Kidney (tissue), 13 donors: ENCODE measurements at regions not wholly inside any gene's neighbourhood (a gene's known extent, or its start where the extent isn't known, plus 50 kb on each side); places are given as distances from the start of the nearest gene placed in this dataset.

Experiments
- DNase-seq, 5 donors: peaks; one replicate each; pipeline ENCODE4 v3.0.0-alpha.2; 2013 to 2020
- FAIRE-seq: peaks from 2 replicates; lab custom pipeline; 2012; peaks lifted over from hg19 to GRCh38; lab: Jason Lieb, UNC
- H3K27ac ChIP-seq, 2 donors: one replicate each; pipeline ENCODE4 v1.7.0; 2013; ENCODE audit warnings: low read depth in 2 of 2, low read length in 2 of 2, inconsistent platforms in 1 of 2
- H3K27me3 ChIP-seq: one replicate; pipeline ENCODE4 v1.7.1; 2013; ENCODE audit warnings: low read length, inconsistent platforms; ENCODE audit not compliant: control insufficient read depth, insufficient read depth
- H3K36me3 ChIP-seq, 3 donors: one replicate each; pipeline versions ENCODE4 v1.7.0 to v1.7.1; 2013; ENCODE audit warnings: low read length in 3 of 3, control low read depth in 1 of 3, inconsistent platforms in 1 of 3; ENCODE audit not compliant: insufficient read depth in 3 of 3, control insufficient read depth in 2 of 3
- H3K4me1 ChIP-seq, 3 donors: one replicate each; pipeline versions ENCODE4 v1.7.0 to v1.7.1; 2013; ENCODE audit warnings: low read length in 3 of 3, inconsistent platforms in 1 of 3, low read depth in 1 of 3; ENCODE audit not compliant: control insufficient read depth in 2 of 3, insufficient read depth in 2 of 3
- H3K4me3 ChIP-seq, 3 donors: one replicate each; pipeline versions ENCODE4 v1.7.0 to v1.8.1; 2013; ENCODE audit warnings: low read length in 3 of 3, control low read depth in 1 of 3, inconsistent platforms in 1 of 3
- H3K9ac ChIP-seq, 3 donors: one replicate each; pipeline versions ENCODE4 v1.7.0 to v1.7.1; 2013; ENCODE audit warnings: low read length in 3 of 3, control low read depth in 1 of 3, inconsistent platforms in 1 of 3
- H3K9me3 ChIP-seq, 3 donors: one replicate each; pipeline versions ENCODE4 v1.7.0 to v1.7.1; 2013; ENCODE audit warnings: low read length in 3 of 3, control low read depth in 1 of 3, inconsistent platforms in 1 of 3; ENCODE audit not compliant: control insufficient read depth in 2 of 3, insufficient read depth in 1 of 3
- CTCF ChIP-seq: IDR thresholded peaks from 3 replicates; pipeline ENCODE4 v1.5.1; 2012; ENCODE audit warnings: mild to moderate bottlenecking, moderate library complexity, borderline replicate concordance; ENCODE audit not compliant: insufficient read depth; ENCODE audit errors: extremely low read depth
- intact Hi-C: fragments of 100-400 bp; cut with DNase I; formaldehyde crosslinking; loops from one replicate; pipeline ENCODE4 v1.11.1; 2022
- donor health status: control.
- donor health status: control.
- donor health status: control.
- donor health status: control.
- donor health status: control.
- donor health status: DM: yes; HTN: yes; CAD: no.
- donor health status: Normal renal cell carcinoma (clear cell type).

DNA sequence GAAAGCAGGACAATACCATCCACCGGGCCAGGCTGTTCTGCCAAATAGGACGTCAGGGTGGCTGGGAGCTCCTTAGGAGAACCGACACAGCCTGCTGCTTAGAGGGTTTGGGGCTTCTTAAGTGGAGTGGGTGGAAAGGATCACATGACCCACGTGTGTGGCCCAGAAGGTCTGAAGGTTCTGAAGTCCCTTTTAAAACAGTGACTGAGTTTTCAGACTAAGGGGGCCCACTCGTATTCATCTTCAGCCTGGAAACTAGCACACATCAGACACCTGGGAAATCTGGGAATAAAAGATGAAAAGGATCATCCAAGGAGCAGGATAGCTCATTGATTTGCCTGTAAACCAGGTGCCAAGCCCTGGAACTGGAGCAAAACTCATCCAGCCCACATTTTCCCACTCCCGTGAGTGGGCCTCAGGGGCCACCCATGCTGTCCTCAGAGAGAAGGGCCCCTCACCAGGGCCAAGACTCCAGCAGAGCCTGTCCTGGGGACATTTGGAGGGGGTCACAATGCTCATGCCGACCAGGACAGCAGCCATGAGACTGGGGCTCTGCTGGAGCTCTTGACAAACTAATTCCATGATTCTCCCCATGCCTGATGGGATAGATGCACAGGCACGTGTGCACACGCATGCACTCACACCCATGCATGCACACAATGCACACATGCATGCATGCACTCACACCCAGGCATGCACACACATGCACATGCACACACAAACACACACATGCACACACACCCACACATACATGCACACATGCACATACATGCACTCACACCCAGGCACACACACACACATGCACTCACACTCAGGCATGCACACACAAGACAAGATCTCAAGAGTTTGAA, 168.8 kb upstream of the PPP2R2D start:
- intact Hi-C loops = no loop called here
- no peak overlapping the region for H3K27ac ChIP-seq
- peaks cover 0 to 8% (median 0%) of the 10 kb centered on the region in 3 donors for H3K9me3 ChIP-seq
- H3K36me3 ChIP-seq = no peaks in the 10 kb centered on the region
- DNase-seq = peak in 1 of 5 donors; percentile 14
- no peak overlapping the region for H3K9ac ChIP-seq
- no peak for TF ChIP-seq CTCF
- FAIRE-seq = no peak
- no peaks in the 10 kb centered on the region for H3K27me3 ChIP-seq
- no peak overlapping the region for H3K4me3 ChIP-seq
- H3K4me1 ChIP-seq = no peaks in the 10 kb centered on the region

GRCh38 chr10:131732631-131733127, 168.1 kb upstream of the PPP2R2D start:
- no peak for TF ChIP-seq CTCF
- Histone ChIP-seq H3K27me3 (no peaks in the 10 kb centered on the region), H3K4me3 (no peak overlapping the region), H3K36me3 (no peaks in the 10 kb centered on the region), H3K27ac (no peak overlapping the region), H3K9ac (no peak overlapping the region), H3K4me1 (no peaks in the 10 kb centered on the region), H3K9me3 (peaks cover 0 to 8% (median 0%) of the 10 kb centered on the region in 3 donors)
- DNase-seq (no peak), FAIRE-seq (no peak)
- intact Hi-C loops = no loop called here

- FAIRE-seq = no peak
- Histone ChIP-seq H3K4me1 (no peaks in the 10 kb centered on the region), H3K4me3 (no peak overlapping the region), H3K9me3 (peaks cover 0 to 8% (median 0%) of the 10 kb centered on the region in 3 donors), H3K27ac (no peak overlapping the region), H3K9ac (no peak overlapping the region), H3K36me3 (no peaks in the 10 kb centered on the region), H3K27me3 (no peaks in the 10 kb centered on the region)
- no peak for TF ChIP-seq CTCF
- intact Hi-C loops = no loop called here
- no peak for DNase-seq
Measured at GRCh38 chr10:131733596-131733995, 167.2 kb upstream of the PPP2R2D start.
